MCF 10A (cell line): ENCODE measurements at regions not wholly inside any gene's neighbourhood (a gene's known extent, or its start where the extent isn't known, plus 50 kb on each side); places are given as distances from the start of the nearest gene placed in this dataset.

Experiments used
- BruUV-seq: library from RNA; stranded (reverse); fragments of 400-500 nt; replicated peaks from 2 replicates; lab custom pipeline; 2021; lab: Mats Ljungman, UMichigan
- CTCF ChIA-PET: fragments of 300-600 bp; sonication (Branson Sonifier 250); formaldehyde crosslinking; extraction: SDS; loops from one replicate; lab custom pipeline; 2021; ENCODE audit warnings: antibody characterized with exemption, inconsistent platforms; lab: Yijun Ruan, JAX
- POLR2A ChIA-PET: fragments of 300-600, 350-650 bp; sonication (Branson Sonifier 250); formaldehyde crosslinking; extraction: SDS; loops from one replicate; lab custom pipeline; 2020; ENCODE audit warnings: antibody characterized with exemption, inconsistent platforms; lab: Yijun Ruan, JAX
- DNase-seq: peaks from one replicate; pipeline ENCODE4 v3.0.0-alpha.2; 2018; ENCODE audit not compliant: unreplicated experiment
- H3K27ac Mint-ChIP-seq: one replicate; pipeline ENCODE4 v1.8.0; 2022; ENCODE audit warnings: mild to moderate bottlenecking, low read depth, mixed read lengths; ENCODE audit not compliant: unreplicated experiment
- H3K27me3 Mint-ChIP-seq: one replicate; pipeline ENCODE4 v1.8.0; 2022; ENCODE audit warnings: mixed read lengths; ENCODE audit not compliant: insufficient read depth, unreplicated experiment
- H3K36me3 Mint-ChIP-seq: one replicate; pipeline ENCODE4 v1.8.0; 2022; ENCODE audit warnings: mild to moderate bottlenecking, moderate library complexity, mixed read lengths; ENCODE audit not compliant: insufficient read depth, unreplicated experiment
- H3K4me1 Mint-ChIP-seq: one replicate; pipeline ENCODE4 v1.8.0; 2022; ENCODE audit warnings: mixed read lengths; ENCODE audit not compliant: insufficient read depth, unreplicated experiment
- H3K4me3 Mint-ChIP-seq: one replicate; pipeline ENCODE4 v1.8.0; 2022; ENCODE audit warnings: mild to moderate bottlenecking, moderate library complexity, mixed read lengths; ENCODE audit not compliant: unreplicated experiment
- H3K9me3 Mint-ChIP-seq: one replicate; pipeline ENCODE4 v1.8.0; 2022; ENCODE audit warnings: mixed read lengths; ENCODE audit not compliant: unreplicated experiment
- intact Hi-C: fragments of 100-400 bp; cut with micrococcal nuclease; formaldehyde crosslinking; loops from 2 replicates; pipeline ENCODE4 v1.14.1; 2022
- TF ChIP-seq, protein P1 (sequence below): fragments of 200-600 bp; IDR thresholded peaks from one replicate; pipeline ENCODE4 v1.8.0; 2022; ENCODE audit warnings: antibody characterized with exemption, mild to moderate bottlenecking; ENCODE audit not compliant: unreplicated experiment

DNA sequence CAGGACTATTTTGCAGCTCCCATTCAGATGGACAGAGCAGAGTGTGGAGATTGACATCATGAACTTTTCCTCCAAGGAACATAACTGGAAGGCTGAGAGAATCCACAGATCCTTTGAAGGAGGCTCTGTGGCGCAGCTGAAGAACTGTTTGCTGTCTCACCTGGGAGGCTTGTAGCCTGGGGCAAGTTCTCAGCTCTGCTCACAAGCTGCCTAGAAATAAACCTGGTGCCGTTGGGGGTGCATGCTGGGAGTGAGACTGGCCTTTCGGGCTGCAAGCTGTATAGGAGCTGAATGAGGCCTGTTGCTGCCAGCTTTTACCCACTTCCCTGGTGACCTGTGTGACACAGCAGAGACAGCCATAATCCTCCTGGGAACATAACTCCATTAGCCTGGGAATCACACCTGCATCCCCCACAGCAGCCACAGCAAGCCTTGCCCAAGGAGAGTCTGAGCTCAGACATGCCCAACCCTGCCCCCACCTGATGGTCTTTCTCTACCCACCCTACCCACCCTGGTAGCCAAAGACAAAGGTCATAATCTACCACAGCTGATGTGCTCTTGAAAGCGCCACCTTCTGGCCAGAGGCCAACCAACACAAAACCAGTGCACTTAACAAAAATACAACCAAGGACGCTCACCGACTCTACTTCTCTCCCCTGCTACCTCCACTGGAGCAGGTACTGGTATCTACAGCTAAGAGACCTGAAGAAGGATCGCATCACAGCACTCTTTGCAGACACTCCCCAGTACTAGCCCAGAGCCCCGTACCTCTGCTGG, 205.1 kb upstream of the MRPS30 start:
- POLR2A ChIA-PET, result no interaction called here
- no peaks in the 10 kb centered on the region for H3K4me1 Mint-ChIP-seq

DNA sequence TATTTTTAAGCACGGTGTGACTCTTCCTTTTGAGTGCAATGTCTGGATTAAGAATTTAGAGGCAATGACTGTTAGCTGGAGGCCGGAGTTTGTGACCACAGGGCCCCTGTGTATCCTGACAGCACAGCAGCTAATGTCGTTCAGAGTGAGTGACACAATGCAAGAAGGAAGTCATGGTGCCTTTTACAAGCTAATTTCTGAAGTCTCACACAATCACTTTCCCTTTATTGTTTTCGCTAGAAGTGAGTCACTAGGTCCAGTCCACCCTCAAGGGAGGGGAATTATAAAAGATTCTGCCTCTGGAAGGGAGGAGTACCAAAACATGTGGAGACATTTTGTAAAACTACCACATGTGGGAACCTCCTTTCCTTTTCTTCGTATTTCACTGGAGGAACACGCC, 185.5 kb upstream of the FGF10 start:
- Mint-ChIP-seq H3K9me3 (peaks cover 13% of the 10 kb centered on the region), H3K36me3 (no peaks in the 10 kb centered on the region), H3K4me3 (no peak overlapping the region), H3K27ac (peak overlapping the region; percentile 77), H3K27me3 (no peaks in the 10 kb centered on the region), H3K4me1 (no peaks in the 10 kb centered on the region)
- POLR2A ChIA-PET, result interaction anchor here (0.6 kb wide), 1 partner anchor 40 kb away, joined by 3 read pairs; no protein-coding TSS in a partner anchor
- no TSS peak for BruUV-seq
- intact Hi-C loops, result no loop called here
- DNase-seq, result peak; percentile 11
- CTCF ChIA-PET, result interaction anchor here (0.6 to 0.8 kb wide), 2 partner anchors 37 to 38 kb away, joined by 3 to 6 read pairs; no protein-coding TSS in a partner anchor
- TF ChIP-seq, protein P1, sequence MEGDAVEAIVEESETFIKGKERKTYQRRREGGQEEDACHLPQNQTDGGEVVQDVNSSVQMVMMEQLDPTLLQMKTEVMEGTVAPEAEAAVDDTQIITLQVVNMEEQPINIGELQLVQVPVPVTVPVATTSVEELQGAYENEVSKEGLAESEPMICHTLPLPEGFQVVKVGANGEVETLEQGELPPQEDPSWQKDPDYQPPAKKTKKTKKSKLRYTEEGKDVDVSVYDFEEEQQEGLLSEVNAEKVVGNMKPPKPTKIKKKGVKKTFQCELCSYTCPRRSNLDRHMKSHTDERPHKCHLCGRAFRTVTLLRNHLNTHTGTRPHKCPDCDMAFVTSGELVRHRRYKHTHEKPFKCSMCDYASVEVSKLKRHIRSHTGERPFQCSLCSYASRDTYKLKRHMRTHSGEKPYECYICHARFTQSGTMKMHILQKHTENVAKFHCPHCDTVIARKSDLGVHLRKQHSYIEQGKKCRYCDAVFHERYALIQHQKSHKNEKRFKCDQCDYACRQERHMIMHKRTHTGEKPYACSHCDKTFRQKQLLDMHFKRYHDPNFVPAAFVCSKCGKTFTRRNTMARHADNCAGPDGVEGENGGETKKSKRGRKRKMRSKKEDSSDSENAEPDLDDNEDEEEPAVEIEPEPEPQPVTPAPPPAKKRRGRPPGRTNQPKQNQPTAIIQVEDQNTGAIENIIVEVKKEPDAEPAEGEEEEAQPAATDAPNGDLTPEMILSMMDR, result no peak

More for the DNA sequence above, 205.1 kb upstream of the MRPS30 start:
- H3K36me3 Mint-ChIP-seq, result no peaks in the 10 kb centered on the region
- no peaks in the 10 kb centered on the region for H3K9me3 Mint-ChIP-seq
- CTCF ChIA-PET, result no interaction called here
- no peak overlapping the region for H3K27ac Mint-ChIP-seq
- TF ChIP-seq, protein P1, result peak; percentile 11
- no TSS peak for BruUV-seq
- intact Hi-C loops, result loop anchor here (2.0 kb wide), 1 partner anchor 67 kb away; no protein-coding TSS in a partner anchor
- H3K4me3 Mint-ChIP-seq, result no peak overlapping the region
- H3K27me3 Mint-ChIP-seq, result no peaks in the 10 kb centered on the region
- DNase-seq, result peak; percentile 30

DNA sequence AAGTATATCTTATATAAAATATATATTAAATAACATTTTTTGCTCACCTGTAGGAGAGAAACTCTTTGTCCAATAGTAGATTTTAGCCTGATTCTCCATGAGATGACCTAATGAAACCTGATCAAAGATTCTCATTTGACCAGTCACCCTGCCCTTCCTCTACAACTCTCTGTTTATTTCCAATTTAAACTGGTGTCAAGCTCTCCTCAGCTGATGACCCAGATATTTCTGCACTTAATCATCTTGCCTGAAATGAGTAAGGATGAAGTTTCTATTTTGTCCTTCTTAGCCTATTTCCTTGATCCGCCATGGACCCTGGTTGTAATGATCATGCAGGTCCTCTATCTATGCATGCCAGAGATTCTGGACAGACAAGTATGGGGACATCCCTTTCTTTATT, 179.3 kb upstream of the FGF10 start:
- no peaks in the 10 kb centered on the region for H3K27me3 Mint-ChIP-seq
- DNase-seq, result no peak
- peaks cover 11% of the 10 kb centered on the region for H3K4me1 Mint-ChIP-seq
- H3K27ac Mint-ChIP-seq, result no peak overlapping the region
- H3K9me3 Mint-ChIP-seq, result peaks cover 13% of the 10 kb centered on the region
- no peak overlapping the region for H3K4me3 Mint-ChIP-seq
- BruUV-seq, result no TSS peak
- ChIA-PET POLR2A (no interaction called here), CTCF (no interaction called here)
- no peaks in the 10 kb centered on the region for H3K36me3 Mint-ChIP-seq
- TF ChIP-seq, protein P1, result no peak
- intact Hi-C loops, result no loop called here

DNA sequence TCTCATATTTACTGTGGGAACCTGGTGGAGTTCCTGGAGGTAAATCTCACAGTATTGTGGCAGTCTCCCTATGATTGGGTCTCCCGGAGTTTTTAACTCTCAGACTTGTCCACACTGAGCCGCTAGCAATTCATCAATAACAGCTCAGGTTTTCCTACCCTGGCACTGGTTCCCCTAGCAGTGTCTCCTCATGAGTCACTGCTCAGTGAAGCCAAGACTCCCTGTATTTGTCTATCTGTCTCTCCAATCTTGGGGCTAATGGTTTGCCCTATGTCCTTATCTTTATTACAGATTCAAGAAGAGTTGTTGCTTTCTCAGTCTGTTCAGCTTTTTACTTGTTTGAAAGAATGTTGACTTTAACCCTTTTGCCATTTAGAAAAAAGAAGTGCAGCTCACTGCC, 176.7 kb upstream of the FGF10 start:
- H3K27ac Mint-ChIP-seq, result no peak overlapping the region
- no peaks in the 10 kb centered on the region for H3K36me3 Mint-ChIP-seq
- peaks cover 11% of the 10 kb centered on the region for H3K4me1 Mint-ChIP-seq
- ChIA-PET POLR2A (interaction anchor here (0.6 to 1.3 kb wide), 2 partner anchors 19 to 924 kb away, joined by 3 to 4 read pairs; no protein-coding TSS in a partner anchor), CTCF (interaction anchor here (1.0 kb wide), 1 partner anchor 18 kb away, joined by 3 read pairs; no protein-coding TSS in a partner anchor)
- intact Hi-C loops, result no loop called here
- no peaks in the 10 kb centered on the region for H3K9me3 Mint-ChIP-seq
- peak; percentile 50 for DNase-seq
- no peaks in the 10 kb centered on the region for H3K27me3 Mint-ChIP-seq
- TF ChIP-seq, protein P1, result no peak
- BruUV-seq, result no TSS peak
- H3K4me3 Mint-ChIP-seq, result no peak overlapping the region
